ENCODE measurements at regions not wholly inside any gene's neighbourhood (a gene's known extent, or its start where the extent isn't known, plus 50 kb on each side); places are given as distances from the start of the nearest gene placed in this dataset.

- H3K4me2 ChIP-seq (ENCODE audit: insufficient read depth, low read length): no peak overlapping the region
- no peak for DNase-seq (ENCODE audit: extremely low read depth in 1 of 4, low spot score in 3 of 4)
- H2AFZ ChIP-seq (ENCODE audit: low read depth, low read length): no peak overlapping the region
- H3K27ac ChIP-seq (ENCODE audit: extremely low read depth, low read depth, low read length): no peak overlapping the region
- H3K27me3 ChIP-seq (ENCODE audit: control insufficient read depth in 2 of 2, insufficient read depth in 2 of 2, low read length in 2 of 2): no peaks in the 10 kb centered on the region
- ChIA-PET CTCF (ENCODE audit: low intra/inter-chr PET ratio) (no interaction called here), POLR2A (no interaction called here)
- no peaks in the 10 kb centered on the region for H3K36me3 ChIP-seq (ENCODE audit: control insufficient read depth, insufficient read depth, low read length)
- ATAC-seq: no peak
- BruUV-seq (replicated peaks): no TSS peak
- H4K20me1 ChIP-seq (replicated peaks; ENCODE audit: control insufficient read depth, insufficient read depth, low read length): no peaks in the 10 kb centered on the region
- H3K4me3 ChIP-seq: no peak overlapping the region
- intact Hi-C loops (cut with micrococcal nuclease): no loop called here
- no peaks in the 10 kb centered on the region for H3K9me3 ChIP-seq (replicated peaks; ENCODE audit: control insufficient read depth, insufficient read depth, low read depth, low read length)
- WGBS (ENCODE audit: insufficient coverage, low coverage, missing lambda C conversion rate): 3% methylated on average over 2 of the region's 2 CpGs
- in situ Hi-C loops (cut with MboI): no loop called here
- no peaks in the 10 kb centered on the region for H3K4me1 ChIP-seq (replicated peaks in 1 of 2; ENCODE audit: control insufficient read depth in 2 of 2, insufficient read depth in 2 of 2, low read length in 2 of 2)
- H3K79me2 ChIP-seq (ENCODE audit: control insufficient read depth, insufficient read depth, low read length): no peaks in the 10 kb centered on the region
- FAIRE-seq: no peak
- TF ChIP-seq PCBP2 (IDR thresholded peaks at IDR 0.05; ENCODE audit: low read depth, low read length, poor library complexity, severe bottlenecking) (no peak), MCM3 (IDR thresholded peaks at IDR 0.05) (no peak), ZNF347 (CRISPR knock-in tag; IDR thresholded peaks at IDR 0.05; ENCODE audit: low read depth) (no peak), MAFF (IDR thresholded peaks at IDR 0.05; ENCODE audit: low read length) (peak; percentile 6; the same call in 1 of the 2 replicates), ZNF316 (IDR thresholded peaks at IDR 0.05) (peak; percentile 48; the same call in 1 of the 2 replicates), RB1 (IDR thresholded peaks at IDR 0.05; ENCODE audit: low read depth) (no peak)
- no peak overlapping the region for H3K9ac ChIP-seq (ENCODE audit: insufficient read depth in 1 of 2, low read depth in 2 of 2, low read length in 2 of 2)
- no peaks in the 10 kb centered on the region for H3K9me1 ChIP-seq (ENCODE audit: control insufficient read depth, insufficient read depth, low read length)
These were observed 1268.1 kb upstream of the USP15 start for GRCh38 chr12:60992087-60992486.

- H3K4me1 ChIP-seq (replicated peaks in 1 of 2; ENCODE audit: control insufficient read depth in 2 of 2, insufficient read depth in 2 of 2, low read length in 2 of 2): no peaks in the 10 kb centered on the region
- BruUV-seq (replicated peaks): no TSS peak
- ChIA-PET POLR2A (no interaction called here), CTCF (ENCODE audit: low intra/inter-chr PET ratio) (no interaction called here)
- no peaks in the 10 kb centered on the region for H3K9me3 ChIP-seq (replicated peaks; ENCODE audit: control insufficient read depth, insufficient read depth, low read depth, low read length)
- H3K27ac ChIP-seq (ENCODE audit: extremely low read depth, low read depth, low read length): no peak overlapping the region
- in situ Hi-C loops (cut with MboI) (no loop called here), intact Hi-C loops (cut with micrococcal nuclease) (no loop called here)
- no peak overlapping the region for H3K4me2 ChIP-seq (ENCODE audit: insufficient read depth, low read length)
- H3K36me3 ChIP-seq (ENCODE audit: control insufficient read depth, insufficient read depth, low read length): no peaks in the 10 kb centered on the region
- no peak overlapping the region for H3K4me3 ChIP-seq
- no peak overlapping the region for H2AFZ ChIP-seq (ENCODE audit: low read depth, low read length)
- no peaks in the 10 kb centered on the region for H3K79me2 ChIP-seq (ENCODE audit: control insufficient read depth, insufficient read depth, low read length)
- WGBS (ENCODE audit: insufficient coverage, low coverage, missing lambda C conversion rate): 0% methylated on average over 1 of the region's 1 CpG
- no peaks in the 10 kb centered on the region for H3K27me3 ChIP-seq (ENCODE audit: control insufficient read depth in 2 of 2, insufficient read depth in 2 of 2, low read length in 2 of 2)
- no peaks in the 10 kb centered on the region for H3K9me1 ChIP-seq (ENCODE audit: control insufficient read depth, insufficient read depth, low read length)
- H4K20me1 ChIP-seq (replicated peaks; ENCODE audit: control insufficient read depth, insufficient read depth, low read length): no peaks in the 10 kb centered on the region
- no peak overlapping the region for H3K9ac ChIP-seq (ENCODE audit: insufficient read depth in 1 of 2, low read depth in 2 of 2, low read length in 2 of 2)
- DNase-seq (ENCODE audit: extremely low read depth in 1 of 4, low spot score in 3 of 4): no peak
- ATAC-seq: no peak
- no peak for FAIRE-seq
- TF ChIP-seq NCOA6 (IDR thresholded peaks at IDR 0.05): no peak
These were observed 1264.9 kb upstream of the USP15 start for GRCh38 chr12:60995256-60995825.

Data from K562 (cell line).